ENCODE measurements at regions not wholly inside any gene's neighbourhood (a gene's known extent, or its start where the extent isn't known, plus 50 kb on each side); places are given as distances from the start of the nearest gene placed in this dataset.
"Not testable (repeated sequence)": the region's sequence is repeated elsewhere in the genome, so short reads cannot be mapped to it uniquely, and the experiment has no call there.

DNA sequence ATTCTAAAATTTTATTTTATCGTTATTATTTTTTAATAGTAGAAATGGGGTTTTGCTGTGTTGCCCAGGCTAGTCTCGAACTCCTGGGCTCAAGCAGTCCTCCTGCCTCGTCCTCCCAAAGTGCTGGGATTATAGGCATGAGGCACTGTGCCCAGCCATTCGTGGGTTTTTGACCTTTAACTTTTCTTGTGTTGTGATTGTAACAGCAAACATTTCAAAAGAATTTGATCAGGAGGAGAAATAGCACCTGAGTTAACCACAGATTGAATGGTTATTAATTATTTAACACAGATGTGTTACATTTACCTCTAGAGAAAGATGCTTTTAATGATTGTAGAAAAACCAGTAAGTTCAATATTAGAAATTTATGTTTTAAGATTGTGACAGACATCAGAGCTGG is 132.0 kb downstream of the HAUS1 start:
- H3K27ac ChIP-seq: no peak overlapping the region
- TF ChIP-seq, protein P1, sequence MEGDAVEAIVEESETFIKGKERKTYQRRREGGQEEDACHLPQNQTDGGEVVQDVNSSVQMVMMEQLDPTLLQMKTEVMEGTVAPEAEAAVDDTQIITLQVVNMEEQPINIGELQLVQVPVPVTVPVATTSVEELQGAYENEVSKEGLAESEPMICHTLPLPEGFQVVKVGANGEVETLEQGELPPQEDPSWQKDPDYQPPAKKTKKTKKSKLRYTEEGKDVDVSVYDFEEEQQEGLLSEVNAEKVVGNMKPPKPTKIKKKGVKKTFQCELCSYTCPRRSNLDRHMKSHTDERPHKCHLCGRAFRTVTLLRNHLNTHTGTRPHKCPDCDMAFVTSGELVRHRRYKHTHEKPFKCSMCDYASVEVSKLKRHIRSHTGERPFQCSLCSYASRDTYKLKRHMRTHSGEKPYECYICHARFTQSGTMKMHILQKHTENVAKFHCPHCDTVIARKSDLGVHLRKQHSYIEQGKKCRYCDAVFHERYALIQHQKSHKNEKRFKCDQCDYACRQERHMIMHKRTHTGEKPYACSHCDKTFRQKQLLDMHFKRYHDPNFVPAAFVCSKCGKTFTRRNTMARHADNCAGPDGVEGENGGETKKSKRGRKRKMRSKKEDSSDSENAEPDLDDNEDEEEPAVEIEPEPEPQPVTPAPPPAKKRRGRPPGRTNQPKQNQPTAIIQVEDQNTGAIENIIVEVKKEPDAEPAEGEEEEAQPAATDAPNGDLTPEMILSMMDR (conservative IDR thresholded peaks at IDR 0.05): no peak

- no peak overlapping the region for H3K27ac ChIP-seq
- TF ChIP-seq, protein P1 (conservative IDR thresholded peaks at IDR 0.05): no peak
These were observed 133.7 kb downstream of the HAUS1 start for GRCh38 chr18:46237891-46238290.

- no peak overlapping the region for H3K27ac ChIP-seq
- TF ChIP-seq, protein P1 (conservative IDR thresholded peaks at IDR 0.05): no peak
These were observed 135.4 kb downstream of the HAUS1 start for GRCh38 chr18:46239549-46239948.

- no peak overlapping the region for H3K27ac ChIP-seq
- TF ChIP-seq, protein P1 (conservative IDR thresholded peaks at IDR 0.05): no peak
These were observed 135.8 kb downstream of the HAUS1 start for GRCh38 chr18:46239998-46240397.

DNA sequence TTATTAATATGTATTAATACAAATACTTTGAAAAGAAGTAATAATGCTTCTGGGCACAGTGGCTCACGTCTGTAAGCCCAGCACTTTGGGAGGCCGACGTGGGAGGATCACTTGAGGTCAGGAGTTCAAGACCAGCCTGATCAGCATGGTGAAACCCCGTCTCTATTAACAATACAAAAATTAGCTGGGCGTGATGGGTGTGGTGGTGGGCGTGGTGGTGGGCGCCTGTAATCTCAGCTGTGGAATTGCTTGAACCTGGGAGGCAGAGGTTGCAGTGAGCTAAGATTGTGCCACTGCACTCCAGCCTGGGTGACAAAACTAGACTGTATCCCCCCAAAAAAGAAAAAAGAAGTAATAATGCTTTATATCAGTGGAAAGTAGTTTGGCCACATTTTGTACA is 137.2 kb downstream of the HAUS1 start:
- H3K27ac ChIP-seq: not testable (repeated sequence)

- TF ChIP-seq, protein P1 (conservative IDR thresholded peaks at IDR 0.05): no peak
- no peak overlapping the region for H3K27ac ChIP-seq
These were observed 138.0 kb downstream of the HAUS1 start for GRCh38 chr18:46242183-46242582.

DNA sequence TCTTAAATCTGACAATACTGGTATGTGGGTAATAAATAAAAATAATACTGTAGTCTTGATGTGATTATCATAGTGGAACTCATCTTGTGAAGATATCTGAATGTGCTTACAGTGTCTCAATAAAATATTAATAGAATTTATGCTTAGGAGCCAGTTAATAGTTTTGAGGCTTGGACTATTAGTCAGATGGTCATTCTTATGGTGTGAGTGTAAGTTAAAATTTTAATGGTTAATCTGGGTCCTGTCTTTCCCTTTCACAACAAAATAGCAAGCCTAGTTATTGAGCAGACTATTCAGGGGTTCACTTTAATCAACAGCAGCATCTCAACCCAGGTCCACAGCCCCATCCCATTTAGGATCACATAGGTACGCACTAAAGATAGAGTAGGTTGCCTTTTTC is 138.9 kb downstream of the HAUS1 start:
- TF ChIP-seq, protein P1 (conservative IDR thresholded peaks at IDR 0.05): no peak
- no peak overlapping the region for H3K27ac ChIP-seq

DNA sequence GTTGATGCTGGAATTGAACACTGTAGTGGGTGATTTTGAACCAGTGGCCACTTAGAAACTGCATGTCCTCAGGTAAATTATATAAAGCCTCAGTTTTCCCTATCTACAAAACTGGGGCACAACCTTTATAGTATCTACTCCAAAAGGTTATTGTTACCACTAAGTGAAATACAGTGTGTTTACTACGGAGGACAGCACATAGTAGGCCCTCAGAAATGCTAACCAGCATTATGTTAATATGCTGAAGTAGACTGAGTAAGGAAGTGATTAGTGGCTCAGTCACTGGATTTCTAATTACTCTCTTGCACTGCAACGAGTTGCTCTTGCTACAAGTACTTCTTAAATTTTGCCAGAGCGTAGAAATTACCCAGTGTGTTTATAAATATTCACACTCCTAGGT is 139.5 kb downstream of the HAUS1 start:
- TF ChIP-seq, protein P1 (conservative IDR thresholded peaks at IDR 0.05): no peak
- H3K27ac ChIP-seq: no peak overlapping the region

Data from VCaP (cell line).